ENCODE measurements at regions not wholly inside any gene's neighbourhood (a gene's known extent, or its start where the extent isn't known, plus 50 kb on each side); places are given as distances from the start of the nearest gene placed in this dataset.

DNA sequence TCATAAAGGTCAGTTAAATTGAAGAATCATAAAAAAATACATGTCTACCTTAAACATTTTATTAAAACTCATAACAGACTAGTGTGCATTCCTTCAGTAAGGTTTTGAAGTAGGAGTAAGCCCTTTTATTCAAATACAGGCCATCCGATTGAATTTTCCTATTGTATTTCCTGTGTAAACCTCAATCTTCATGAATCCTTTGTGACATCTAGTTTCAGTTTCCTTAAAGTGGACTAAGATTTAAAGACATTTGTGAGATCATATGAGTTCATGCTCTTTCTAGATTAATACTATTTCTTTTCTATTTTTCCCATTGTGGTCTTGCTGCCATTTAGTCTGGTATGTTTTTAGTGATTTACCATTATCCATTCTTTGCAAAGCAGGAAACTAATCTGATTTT, 644.7 kb upstream of the BOD1L1 start:
- TF ChIP-seq, protein P1, sequence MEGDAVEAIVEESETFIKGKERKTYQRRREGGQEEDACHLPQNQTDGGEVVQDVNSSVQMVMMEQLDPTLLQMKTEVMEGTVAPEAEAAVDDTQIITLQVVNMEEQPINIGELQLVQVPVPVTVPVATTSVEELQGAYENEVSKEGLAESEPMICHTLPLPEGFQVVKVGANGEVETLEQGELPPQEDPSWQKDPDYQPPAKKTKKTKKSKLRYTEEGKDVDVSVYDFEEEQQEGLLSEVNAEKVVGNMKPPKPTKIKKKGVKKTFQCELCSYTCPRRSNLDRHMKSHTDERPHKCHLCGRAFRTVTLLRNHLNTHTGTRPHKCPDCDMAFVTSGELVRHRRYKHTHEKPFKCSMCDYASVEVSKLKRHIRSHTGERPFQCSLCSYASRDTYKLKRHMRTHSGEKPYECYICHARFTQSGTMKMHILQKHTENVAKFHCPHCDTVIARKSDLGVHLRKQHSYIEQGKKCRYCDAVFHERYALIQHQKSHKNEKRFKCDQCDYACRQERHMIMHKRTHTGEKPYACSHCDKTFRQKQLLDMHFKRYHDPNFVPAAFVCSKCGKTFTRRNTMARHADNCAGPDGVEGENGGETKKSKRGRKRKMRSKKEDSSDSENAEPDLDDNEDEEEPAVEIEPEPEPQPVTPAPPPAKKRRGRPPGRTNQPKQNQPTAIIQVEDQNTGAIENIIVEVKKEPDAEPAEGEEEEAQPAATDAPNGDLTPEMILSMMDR (optimal IDR thresholded peaks at IDR 0.05 in 1 of 3, IDR thresholded peaks at IDR 0.05 in 1 of 3, conservative IDR thresholded peaks at IDR 0.05 in 1 of 3; ENCODE audit: extremely low read depth in 1 of 3, insufficient read depth in 2 of 3, low read length in 3 of 3): no peak
- no peak for TF ChIP-seq EZH2 (IDR thresholded peaks at IDR 0.05; ENCODE audit: low read length)
